HG03025 (cell line): ENCODE measurements at regions not wholly inside any gene's neighbourhood (a gene's known extent, or its start where the extent isn't known, plus 50 kb on each side); places are given as distances from the start of the nearest gene placed in this dataset.
A peak's percentile ranks its signal among the peaks of the same experiment; 100 is the strongest.
"Not testable (repeated sequence)": the region's sequence is repeated elsewhere in the genome, so short reads cannot be mapped to it uniquely, and the experiment has no call there.

Experiments used
- ATAC-seq: cut with Tn5 transposase; IDR thresholded peaks from one replicate; pipeline ENCODE4 v1.9.1; 2021; ENCODE audit warnings: mild to moderate bottlenecking, moderate library complexity; ENCODE audit not compliant: unreplicated experiment, low FRiP score

DNA sequence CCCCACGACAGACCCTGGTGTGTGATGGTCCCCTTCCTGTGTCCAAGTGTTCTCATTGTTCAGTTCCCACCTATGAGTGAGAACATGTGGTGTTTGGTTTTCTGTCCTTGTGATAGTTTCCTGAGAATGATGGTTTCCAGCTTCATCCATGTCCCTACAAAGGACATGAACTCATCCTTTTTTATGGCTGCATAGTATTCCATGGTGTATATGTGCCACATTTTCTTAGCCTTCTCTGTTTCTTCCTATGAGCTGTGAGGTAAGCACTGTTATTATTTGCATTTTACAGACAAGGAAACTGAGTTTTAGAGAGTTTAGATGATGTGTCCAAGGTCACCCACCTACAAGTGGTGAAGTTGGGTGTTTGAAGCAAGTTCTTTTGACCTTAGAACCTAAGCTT, 51.1 kb upstream of the BNC1 start:
- ATAC-seq = not testable (repeated sequence)

DNA sequence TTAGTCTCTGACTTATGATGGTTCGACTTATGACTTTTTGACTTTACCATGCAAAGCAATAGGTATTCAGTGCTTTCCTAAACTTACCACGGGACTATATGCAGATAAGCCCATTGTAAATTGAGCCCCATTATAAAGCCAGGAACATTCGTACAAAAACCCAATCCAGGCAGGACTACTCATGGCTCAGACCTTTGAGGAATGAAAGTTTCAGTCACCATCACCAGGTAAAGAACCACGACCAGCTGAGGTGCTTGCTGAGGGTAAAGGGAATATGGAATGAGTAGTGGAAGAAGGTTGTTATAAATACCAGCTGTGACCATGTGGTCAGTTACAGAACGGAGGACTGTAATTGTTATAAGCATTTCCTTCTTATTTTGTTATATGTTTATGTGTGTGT, 54.9 kb upstream of the BNC1 start:
- no peak for ATAC-seq

DNA sequence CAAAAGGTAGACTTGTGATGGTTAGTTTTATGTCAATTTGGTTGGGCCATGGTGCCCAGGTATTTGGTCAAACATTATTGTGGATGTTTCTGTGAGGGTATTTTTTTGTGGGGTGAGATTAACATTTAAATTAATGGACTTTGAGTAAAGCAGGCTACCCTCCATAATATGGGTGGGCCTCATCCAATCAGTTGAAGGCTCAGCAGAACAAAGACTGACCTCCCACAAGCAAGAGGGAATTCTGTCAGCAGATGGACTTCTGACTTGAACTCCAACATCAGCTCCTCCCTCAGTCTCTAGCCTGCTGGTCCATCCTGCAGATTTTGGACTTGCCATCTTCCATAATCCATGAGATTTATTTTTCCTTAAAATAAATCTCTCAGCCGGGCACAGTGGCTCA, 55.6 kb upstream of the BNC1 start:
- no peak for ATAC-seq

DNA sequence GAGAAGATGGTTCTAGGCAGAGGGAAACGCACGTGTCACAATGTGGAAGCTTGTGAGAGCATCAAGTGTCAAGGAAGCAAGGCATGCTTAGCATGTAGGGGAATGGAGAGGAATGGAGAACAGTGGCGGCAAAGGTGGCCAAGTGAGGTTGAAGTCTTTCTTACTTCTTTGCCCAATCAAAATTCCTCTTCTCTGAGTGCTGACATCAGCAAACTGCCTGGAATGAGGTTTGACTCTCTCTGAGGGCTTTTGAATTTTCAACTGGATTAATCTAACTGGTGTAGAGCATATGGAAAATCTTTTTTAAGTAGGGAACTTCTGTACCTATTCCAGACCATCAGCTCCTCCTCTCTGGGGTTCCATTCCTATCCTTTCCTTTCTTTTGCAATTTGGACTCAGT, 61.9 kb upstream of the BNC1 start:
- ATAC-seq = no peak

DNA sequence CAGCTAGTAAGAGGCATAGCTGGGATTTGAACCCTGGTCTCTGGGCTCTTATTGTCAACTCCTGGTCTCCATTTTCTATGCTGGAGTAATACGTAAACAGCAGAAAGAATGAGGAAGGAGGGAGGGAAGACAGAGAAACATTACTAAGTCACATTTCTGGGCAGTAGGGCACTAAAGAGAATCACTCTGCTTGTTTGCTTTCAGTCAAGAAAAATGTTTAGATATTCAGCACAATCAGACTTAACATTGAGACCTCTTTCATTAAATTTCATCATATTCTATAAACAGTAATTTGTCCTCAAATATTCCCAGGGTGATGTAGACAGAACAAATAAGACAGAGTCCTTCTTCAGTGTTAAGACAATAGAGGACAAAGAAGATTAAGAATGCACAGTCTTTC, 67.7 kb upstream of the BNC1 start:
- ATAC-seq = no peak

DNA sequence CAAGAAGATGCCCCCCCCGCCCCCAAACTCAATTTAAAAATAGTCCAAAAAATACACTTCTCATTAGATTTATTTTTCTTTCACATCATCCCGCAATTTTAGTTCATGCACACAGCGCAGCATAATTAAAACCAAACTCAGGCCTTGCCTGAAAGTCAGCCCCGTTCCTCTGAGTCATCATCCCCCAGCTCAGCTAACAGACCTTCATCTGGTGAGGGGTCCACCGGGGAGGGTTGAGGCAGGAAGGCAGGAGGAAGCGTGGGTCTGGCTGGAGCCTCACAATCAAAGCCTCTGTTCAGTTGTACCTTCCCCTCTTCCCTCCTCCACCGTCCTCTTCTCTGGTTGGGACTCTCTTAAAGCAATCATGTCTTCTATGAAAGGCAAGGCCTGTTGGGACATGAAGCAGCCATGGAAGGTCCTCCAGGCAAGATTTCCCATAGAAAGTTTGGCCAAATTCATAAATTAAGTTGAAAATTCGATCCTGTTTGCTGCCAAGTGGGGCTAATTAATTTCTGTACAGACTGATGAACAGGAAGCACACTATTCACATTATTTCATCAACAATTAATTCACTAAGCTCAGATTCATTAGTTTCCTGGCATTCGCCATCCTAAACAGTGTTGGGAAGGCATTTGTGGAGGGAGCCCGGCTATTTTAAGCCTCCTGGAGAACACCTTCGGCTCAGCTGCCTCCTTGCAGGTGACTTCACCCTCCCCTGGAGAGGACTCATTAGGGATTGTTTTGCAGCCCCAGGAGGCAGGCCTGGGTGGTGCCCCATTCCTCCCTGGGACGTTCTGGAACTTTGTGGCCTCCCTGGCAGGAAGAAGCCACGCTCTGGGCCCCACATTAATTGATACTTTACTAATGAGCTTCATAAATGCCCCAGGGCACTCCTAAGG, 72.3 kb upstream of the BNC1 start:
- no peak for ATAC-seq

DNA sequence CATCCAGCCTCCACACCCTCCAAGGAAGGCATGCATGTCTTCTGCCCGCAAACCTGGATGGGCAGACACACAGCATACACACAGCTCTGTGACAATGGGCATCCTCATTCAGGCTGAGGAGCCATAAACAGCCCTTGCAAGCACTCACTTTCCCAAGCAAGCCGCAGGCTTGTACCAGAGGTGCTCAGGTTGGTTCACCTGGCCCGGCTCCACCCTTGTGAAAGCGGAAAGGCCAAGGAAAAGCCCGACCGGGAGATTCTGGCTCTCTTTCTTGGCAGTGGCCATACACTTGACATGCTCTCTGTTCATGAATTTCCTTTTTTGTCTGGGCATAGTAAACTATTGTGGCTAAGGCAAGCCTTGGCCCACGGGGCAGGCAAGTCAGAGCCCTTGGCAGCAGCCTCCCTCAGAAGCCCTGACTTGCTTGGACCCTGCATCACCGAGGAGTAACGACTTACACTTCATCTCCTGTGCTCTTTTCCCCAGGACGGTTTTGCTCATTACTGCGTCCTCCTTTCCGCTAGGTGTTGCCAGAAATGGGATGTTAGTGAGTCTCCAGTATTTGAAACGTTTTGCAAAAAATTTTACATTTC, 74.6 kb upstream of the BNC1 start:
- no peak for ATAC-seq

DNA sequence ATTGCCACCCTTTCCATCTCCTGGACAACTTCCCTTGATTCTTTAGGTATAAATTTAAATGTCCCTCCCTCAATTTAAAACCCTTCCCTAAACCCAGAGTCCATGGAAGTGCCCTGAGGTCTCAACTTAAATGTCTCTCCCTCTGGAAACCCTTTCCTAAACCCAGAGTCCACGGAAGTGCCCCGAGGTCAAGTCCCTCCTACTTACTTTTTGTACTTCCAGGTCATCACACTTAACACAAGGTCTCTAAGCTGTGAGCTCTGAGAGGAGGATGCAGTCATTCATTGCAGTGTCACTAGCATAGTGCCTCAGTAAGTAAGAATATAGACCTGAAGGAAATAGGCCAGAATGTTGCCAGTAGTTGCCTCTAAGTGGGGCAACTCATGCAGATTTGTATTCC, 78.2 kb upstream of the BNC1 start:
- no peak for ATAC-seq

DNA sequence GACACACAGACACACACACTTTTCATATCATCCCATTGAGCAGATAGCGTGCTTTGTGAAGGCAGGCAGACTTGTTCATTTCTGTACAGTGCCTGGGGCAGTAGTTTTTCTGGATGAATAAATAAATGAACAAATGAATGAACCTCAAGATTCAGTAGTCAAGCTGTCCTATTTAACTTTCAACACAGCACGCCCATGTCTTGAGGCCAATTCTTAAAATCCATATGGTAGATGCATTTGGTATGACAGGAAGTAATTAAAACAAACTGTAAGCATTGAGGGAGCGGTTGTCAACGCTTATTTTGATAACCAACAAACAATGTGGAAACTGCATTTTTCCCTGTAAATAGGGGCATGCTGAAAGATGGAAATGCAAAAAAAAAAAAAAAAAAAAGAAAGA, 80.0 kb upstream of the BNC1 start:
- no peak for ATAC-seq

DNA sequence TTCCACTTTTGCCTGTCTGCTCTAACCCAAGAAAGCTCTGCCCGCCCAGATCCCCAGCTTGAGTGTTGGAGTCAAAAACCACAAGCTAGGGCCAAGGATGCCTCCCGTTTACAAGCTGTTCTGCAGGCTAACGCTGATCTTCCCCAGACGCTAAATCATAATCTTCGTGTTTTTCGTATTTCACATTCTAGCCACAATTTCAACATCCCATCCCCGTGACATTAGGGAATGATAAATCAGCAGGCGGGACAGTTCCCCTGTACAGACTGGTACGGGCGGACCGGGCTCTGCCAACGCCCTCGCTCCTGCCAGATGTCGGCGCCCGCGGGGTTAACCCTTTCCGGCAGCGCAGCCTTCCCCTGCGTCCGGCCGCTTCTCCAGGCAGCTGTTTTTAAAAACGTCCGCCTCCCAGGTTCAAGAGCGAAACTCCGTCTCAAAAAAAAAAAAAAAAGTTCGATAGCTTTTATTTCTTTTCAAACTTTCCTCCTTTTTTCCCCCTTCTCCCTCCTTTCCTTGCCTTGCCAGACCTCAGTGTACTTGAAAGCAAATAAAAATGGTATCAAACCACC, 81.0 kb upstream of the BNC1 start:
- ATAC-seq = no peak

DNA sequence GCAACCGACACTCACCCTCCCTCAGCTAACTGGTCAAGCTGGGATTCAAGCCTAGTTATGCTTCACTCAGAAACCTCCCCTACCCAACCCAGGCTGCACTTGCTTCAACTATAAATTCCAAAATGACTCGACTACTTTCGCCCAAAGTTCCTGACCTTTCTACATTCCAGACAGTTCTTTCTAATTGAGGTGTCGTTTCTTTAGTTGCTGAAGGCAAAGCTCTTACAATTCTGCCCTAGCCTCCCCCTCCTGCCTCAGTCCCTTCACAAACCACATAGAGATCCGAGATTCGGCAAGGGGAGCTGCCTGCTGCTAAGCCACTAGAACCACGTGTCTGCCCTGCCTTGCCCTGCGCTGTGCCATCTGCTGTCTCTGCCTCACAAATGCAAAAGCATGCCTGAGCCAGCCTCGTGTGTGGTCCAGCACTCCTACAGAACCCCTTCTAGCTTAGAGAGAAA, 74.7 kb upstream of the SH3GL3 start:
- no peak for ATAC-seq

DNA sequence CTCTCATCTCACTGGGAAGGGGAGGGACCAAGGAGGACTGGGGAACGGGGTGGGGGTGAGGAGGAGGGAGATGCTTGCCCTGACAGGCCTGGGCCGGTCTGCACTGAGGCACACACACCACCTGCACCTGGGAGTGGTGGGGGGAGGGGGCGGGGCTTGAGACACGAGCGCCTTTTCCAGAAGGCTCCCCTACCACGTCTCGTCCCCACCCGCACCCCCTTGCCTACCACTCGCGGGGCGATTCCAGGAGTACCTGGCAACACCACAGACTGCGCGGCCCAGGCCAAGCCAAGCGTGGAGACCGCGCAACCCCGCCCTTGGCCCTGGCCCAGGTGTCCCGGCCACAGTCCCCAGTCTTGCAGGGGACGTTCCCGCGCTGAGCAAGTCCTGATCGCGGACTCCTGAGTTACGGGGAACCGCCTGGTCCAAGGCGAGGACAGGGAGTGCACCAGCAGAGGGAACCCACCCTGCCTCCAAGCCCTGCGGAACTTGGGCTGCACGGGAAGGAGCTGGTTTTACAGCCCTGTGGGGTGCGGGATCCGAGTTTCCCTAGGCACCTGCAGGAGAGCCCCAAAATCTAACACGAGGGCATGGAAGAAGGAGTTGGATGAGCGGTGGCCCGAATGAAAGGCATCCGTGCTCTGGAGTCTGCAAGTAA, 68.1 kb upstream of the SH3GL3 start:
- no peak for ATAC-seq

DNA sequence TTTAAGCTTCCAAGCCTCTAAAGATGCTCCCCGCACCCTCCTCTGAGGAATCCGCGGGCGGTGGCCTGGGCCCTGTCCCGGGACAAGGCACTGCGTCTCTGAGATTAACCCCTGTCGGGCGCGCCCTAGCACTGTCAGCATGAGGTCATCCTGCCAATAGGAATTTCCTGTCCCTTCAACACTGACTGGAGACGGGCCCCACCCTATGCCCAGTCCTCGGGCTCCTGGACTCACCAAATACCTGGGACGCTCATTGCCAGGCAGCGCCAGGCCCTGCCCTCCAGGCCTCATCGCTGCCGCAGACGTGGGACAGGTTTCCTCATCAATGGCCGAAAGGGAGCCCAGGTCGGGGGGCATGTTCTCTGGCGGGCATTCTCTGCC, 67.6 kb upstream of the SH3GL3 start:
- ATAC-seq = no peak

DNA sequence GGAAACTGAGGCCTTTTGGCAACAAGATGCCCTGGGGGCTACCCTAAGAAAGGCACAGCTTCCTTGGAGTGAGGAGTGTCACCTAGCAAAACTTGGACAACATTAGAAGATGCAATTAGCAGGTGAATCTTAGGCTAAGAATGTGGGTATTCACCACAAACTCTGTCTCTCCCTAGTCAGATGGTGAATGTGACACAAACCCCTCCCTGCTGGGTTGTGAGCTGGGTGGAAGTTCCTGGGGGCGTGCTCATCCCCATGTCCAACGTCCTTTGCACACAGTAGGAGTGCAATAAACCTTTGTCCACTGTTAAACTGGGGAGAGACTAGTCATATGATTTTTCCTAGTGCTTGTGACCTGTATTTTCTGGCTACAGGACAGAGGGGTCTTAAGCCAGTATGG, 67.1 kb upstream of the SH3GL3 start:
- no peak for ATAC-seq

DNA sequence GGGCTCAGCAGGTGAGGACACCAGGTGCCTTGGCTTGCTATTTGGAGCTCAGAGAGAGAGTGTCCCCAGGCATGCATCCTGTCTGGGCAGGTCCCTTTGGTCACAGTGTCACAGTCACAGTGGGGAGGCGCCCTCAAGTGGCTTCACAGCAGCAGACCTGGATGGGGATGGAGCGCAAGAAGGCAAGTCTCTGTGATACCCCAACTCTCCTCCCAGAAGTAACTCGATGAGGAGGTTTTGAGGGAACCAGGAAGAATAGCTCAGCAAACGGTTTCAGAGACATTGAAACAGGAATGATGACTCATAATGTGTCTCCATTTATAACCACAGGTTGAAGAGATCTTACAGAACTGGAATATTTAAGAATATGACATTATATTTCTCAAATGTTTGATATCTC, 66.5 kb upstream of the SH3GL3 start:
- peak; percentile 63 for ATAC-seq

DNA sequence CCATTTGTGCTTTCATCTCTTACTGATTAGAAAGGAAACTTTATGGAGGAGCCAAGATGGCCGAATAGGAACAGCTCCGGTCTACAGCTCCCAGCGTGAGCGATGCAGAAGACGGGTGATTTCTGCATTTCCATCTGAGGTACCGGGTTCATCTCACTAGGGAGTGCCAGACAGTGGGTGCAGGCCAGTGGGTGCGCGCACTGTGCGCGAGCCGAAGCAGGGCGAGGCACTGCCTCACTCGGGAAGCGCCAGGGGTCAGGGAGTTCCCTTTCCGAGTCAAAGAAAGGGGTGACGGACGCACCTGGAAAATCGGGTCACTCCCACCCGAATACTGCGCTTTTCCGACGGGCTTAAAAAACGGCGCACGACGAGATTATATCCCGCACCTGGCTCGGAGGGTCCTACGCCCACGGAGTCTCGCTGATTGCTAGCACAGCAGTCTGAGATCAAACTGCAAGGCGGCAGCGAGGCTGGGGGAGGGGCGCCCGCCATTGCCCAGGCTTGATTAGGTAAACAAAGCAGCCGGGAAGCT, 63.5 kb upstream of the SH3GL3 start:
- not testable (repeated sequence) for ATAC-seq

DNA sequence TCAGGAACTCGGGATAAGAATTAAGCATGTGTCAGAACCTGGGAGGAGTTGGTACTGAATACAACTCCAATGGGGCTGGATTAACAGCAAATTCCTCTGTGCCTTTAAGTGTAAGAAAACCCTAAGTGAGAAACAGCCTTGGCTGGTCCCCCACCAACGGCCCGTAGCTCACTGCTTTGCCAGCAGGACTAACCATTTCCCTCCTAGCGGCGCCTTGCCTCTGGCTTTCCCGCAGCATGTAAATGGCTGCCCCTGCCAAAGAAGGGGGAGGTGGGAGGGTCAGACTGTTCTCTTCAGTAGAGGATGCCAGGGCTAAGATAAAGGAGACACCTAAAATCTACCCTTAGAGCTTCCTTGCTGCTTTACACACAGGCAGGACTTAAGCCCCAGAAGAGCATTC, 51.0 kb upstream of the SH3GL3 start:
- ATAC-seq = no peak
